H9 (cell line): ENCODE measurements at regions not wholly inside any gene's neighbourhood (a gene's known extent, or its start where the extent isn't known, plus 50 kb on each side); places are given as distances from the start of the nearest gene placed in this dataset.
"Not testable (repeated sequence)": the region's sequence is repeated elsewhere in the genome, so short reads cannot be mapped to it uniquely, and the experiment has no call there.

Source experiments
- DNase-seq: peaks from one replicate; pipeline ENCODE4 v3.0.0-alpha.2; 2017
- H2AFZ ChIP-seq: one replicate; pipeline ENCODE4 v1.6.1; 2013; ENCODE audit warnings: mild to moderate bottlenecking, low read length, control low read depth, moderate library complexity
- H2AK5ac ChIP-seq: 2 replicates; pipeline ENCODE4 v1.6.1; 2013; ENCODE audit warnings: low read length, control low read depth, mixed read lengths; ENCODE audit not compliant: insufficient read length
- H2BK120ac ChIP-seq: one replicate; pipeline ENCODE4 v1.6.1; 2013; ENCODE audit warnings: low read depth, mild to moderate bottlenecking, low read length, control low read depth, inconsistent platforms; ENCODE audit not compliant: poor library complexity, severe bottlenecking
- H2BK12ac ChIP-seq: 2 replicates; pipeline ENCODE4 v1.6.1; 2013; ENCODE audit warnings: low read length, control low read depth, mixed read lengths, low read depth; ENCODE audit not compliant: insufficient read length
- H2BK15ac ChIP-seq: 2 replicates; pipeline ENCODE4 v1.6.1; 2013; ENCODE audit warnings: low read depth, low read length, control low read depth
- H2BK20ac ChIP-seq: one replicate; pipeline ENCODE4 v1.6.1; 2013; ENCODE audit warnings: low read depth, mild to moderate bottlenecking, low read length, control low read depth, inconsistent platforms; ENCODE audit not compliant: poor library complexity, severe bottlenecking
- H2BK5ac ChIP-seq: 2 replicates; pipeline ENCODE4 v1.6.1; 2013; ENCODE audit warnings: low read length, control low read depth, mixed read lengths; ENCODE audit not compliant: insufficient read length
- H3K14ac ChIP-seq: 2 replicates; pipeline ENCODE4 v1.6.1; 2013; ENCODE audit warnings: low read length, control low read depth; ENCODE audit not compliant: insufficient read depth
- H3K18ac ChIP-seq: 2 replicates; pipeline ENCODE4 v1.6.1; 2013; ENCODE audit warnings: low read depth, mild to moderate bottlenecking, mixed read lengths, low read length, control low read depth; ENCODE audit not compliant: insufficient read length
- H3K23ac ChIP-seq: 2 replicates; pipeline ENCODE4 v1.6.1; 2013; ENCODE audit warnings: low read length, control low read depth, mixed read lengths, low read depth; ENCODE audit not compliant: insufficient read length
- H3K23me2 ChIP-seq: 2 replicates; pipeline ENCODE4 v1.6.1; 2013; ENCODE audit warnings: low read depth, mild to moderate bottlenecking, mixed read lengths, low read length, control low read depth; ENCODE audit not compliant: insufficient read length, poor library complexity, severe bottlenecking
- H3K27ac ChIP-seq: 2 replicates; pipeline ENCODE4 v1.5.1; 2013; ENCODE audit warnings: low read length, control low read depth, mixed read lengths, low read depth; ENCODE audit not compliant: insufficient read length
- H3K27me3 ChIP-seq: 2 replicates; pipeline ENCODE4 v1.6.1; 2013; ENCODE audit warnings: low read length, control low read depth, inconsistent platforms; ENCODE audit not compliant: insufficient read depth
- H3K4ac ChIP-seq: 2 replicates; pipeline ENCODE4 v1.6.1; 2013; ENCODE audit warnings: low read depth, mild to moderate bottlenecking, control low read depth, inconsistent platforms, low read length, moderate library complexity
- H3K4me1 ChIP-seq: 2 replicates; pipeline ENCODE4 v1.6.1; 2013; ENCODE audit warnings: low read length, control low read depth, inconsistent platforms; ENCODE audit not compliant: insufficient read depth
- H3K4me2 ChIP-seq: 2 replicates; pipeline ENCODE4 v1.6.1; 2013; ENCODE audit warnings: low read length, control low read depth, mixed read lengths; ENCODE audit not compliant: insufficient read length, insufficient read depth
- H3K56ac ChIP-seq: 2 replicates; pipeline ENCODE4 v1.6.1; 2013; ENCODE audit warnings: low read depth, mild to moderate bottlenecking, mixed read lengths, low read length, control low read depth; ENCODE audit not compliant: insufficient read length
- H3K79me1 ChIP-seq: 2 replicates; pipeline ENCODE4 v1.6.1; 2013; ENCODE audit warnings: low read depth, mild to moderate bottlenecking, moderate library complexity, low read length, control low read depth, inconsistent platforms; ENCODE audit not compliant: insufficient read depth, poor library complexity, severe bottlenecking
- H3K79me2 ChIP-seq: 2 replicates; pipeline ENCODE4 v1.6.1; 2013; ENCODE audit warnings: low read length, control low read depth, inconsistent platforms; ENCODE audit not compliant: insufficient read depth
- H3K9ac ChIP-seq: 2 replicates; pipeline ENCODE4 v1.6.1; 2013; ENCODE audit warnings: low read length, control low read depth, mixed read lengths; ENCODE audit not compliant: insufficient read length; ENCODE audit errors: extremely low read depth
- H3K9me3 ChIP-seq: one replicate; pipeline ENCODE4 v1.6.1; 2013; ENCODE audit warnings: low read depth, low read length, inconsistent platforms; ENCODE audit not compliant: control insufficient read depth
- H3T11ph ChIP-seq: one replicate; pipeline ENCODE4 v1.6.1; 2013; ENCODE audit warnings: mild to moderate bottlenecking, low read length, control low read depth, inconsistent platforms
- H4K20me1 ChIP-seq: one replicate; pipeline ENCODE4 v1.6.1; 2013; ENCODE audit not compliant: control insufficient read depth, insufficient read length, insufficient read depth
- H4K5ac ChIP-seq: 2 replicates; pipeline ENCODE4 v1.6.1; 2013; ENCODE audit warnings: low read depth, mild to moderate bottlenecking, mixed read lengths, low read length, control low read depth; ENCODE audit not compliant: insufficient read length
- H4K8ac ChIP-seq: replicated peaks from 2 replicates; pipeline ENCODE4 v1.6.1; 2013; ENCODE audit warnings: low read length, control low read depth, mixed read lengths, low read depth; ENCODE audit not compliant: insufficient read length
- H4K91ac ChIP-seq: 2 replicates; pipeline ENCODE4 v1.6.1; 2013; ENCODE audit warnings: low read depth, mild to moderate bottlenecking, moderate library complexity, mixed read lengths, low read length, control low read depth; ENCODE audit not compliant: insufficient read length
- H3K27ac Mint-ChIP-seq, 3 experiments: 2 replicates in 2 of 3; 3 replicates in 1 of 3; pipeline ENCODE4 v1.8.0; 2020 to 2021; ENCODE audit warnings: mixed read lengths in 3 of 3, mild to moderate bottlenecking in 1 of 3, moderate library complexity in 1 of 3
- H3K27me3 Mint-ChIP-seq: 2 replicates; pipeline ENCODE4 v1.8.0; 2021; ENCODE audit warnings: low read depth, mild to moderate bottlenecking, moderate library complexity, mixed read lengths
- H3K36me3 Mint-ChIP-seq, 3 experiments: 2 replicates in 2 of 3; 3 replicates in 1 of 3; pipeline ENCODE4 v1.8.0; 2020 to 2021; ENCODE audit warnings: low read depth in 3 of 3, mixed read lengths in 3 of 3; ENCODE audit not compliant: insufficient read depth in 1 of 3
- H3K4me1 Mint-ChIP-seq, 2 experiments: 2 replicates each; pipeline ENCODE4 v1.8.0; 2020; ENCODE audit warnings: mixed read lengths in 2 of 2
- H3K4me3 Mint-ChIP-seq, 2 experiments: 2 replicates in 1 of 2; 3 replicates in 1 of 2; pipeline ENCODE4 v1.8.0; 2020 to 2021; ENCODE audit warnings: mild to moderate bottlenecking in 2 of 2, mixed read lengths in 2 of 2, moderate library complexity in 1 of 2
- H3K9me3 Mint-ChIP-seq, 2 experiments: 2 replicates in 1 of 2; 3 replicates in 1 of 2; pipeline ENCODE4 v1.8.0; 2020; ENCODE audit warnings: mild to moderate bottlenecking in 2 of 2, mixed read lengths in 2 of 2, moderate library complexity in 1 of 2
- WGBS: extraction: QIAGEN DNeasy Blood & Tissue Kit; methylation state at CpG from one replicate; pipeline ENCODE4 v1.1.7; 2013; ENCODE audit warnings: missing lambda C conversion rate, low lambda C conversion rate, mixed read lengths; ENCODE audit not compliant: insufficient read length; ENCODE audit errors: extremely low coverage; 5-methylcytosine and 5-hydroxymethylcytosine counted together
- TF ChIP-seq, protein P1 (sequence below): fragments of 200-600 bp; sonication (generic); conservative IDR thresholded peaks from 3 replicates; pipeline ENCODE4 v1.8.0; 2021; ENCODE audit warnings: antibody characterized with exemption, mild to moderate bottlenecking

DNA sequence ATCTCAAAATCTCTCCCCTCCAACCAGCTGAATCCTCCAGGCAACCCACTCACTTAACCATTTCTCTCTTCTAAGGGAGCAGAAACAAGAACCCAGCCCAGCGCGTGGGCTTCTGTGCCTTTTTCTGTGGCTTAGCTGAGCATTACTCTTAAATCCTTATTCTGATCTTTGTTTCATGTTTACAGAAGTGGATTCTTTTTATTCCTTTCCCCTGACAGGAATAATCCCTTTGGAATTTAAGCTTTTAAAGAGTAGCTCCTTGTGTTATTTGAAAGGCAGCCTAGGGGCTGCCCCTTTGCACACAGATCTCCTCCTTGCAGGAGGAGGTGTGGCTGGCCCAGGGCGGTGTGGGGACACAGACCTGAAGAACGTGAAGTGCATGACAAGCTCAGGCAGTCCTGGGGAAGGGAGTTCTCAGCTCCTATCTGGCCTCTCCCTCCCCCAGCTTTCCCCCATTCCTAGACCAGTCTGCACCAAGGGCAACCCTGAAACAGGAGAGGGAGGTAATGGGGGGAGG lies 77.1 kb upstream of the UBE2E1 start:
- H3T11ph ChIP-seq = no peak overlapping the region
- H3K4me1 ChIP-seq = no peaks in the 10 kb centered on the region
- Mint-ChIP-seq H3K27ac (peak overlapping the region in 1 of 3 experiments; percentile 90; a peak in 3 of 7 replicates), H3K4me1 (peaks cover 16 to 24% of the 10 kb centered on the region in 2 experiments), H3K9me3 (no peaks in the 10 kb centered on the region; a peak in 1 of 5 replicates), H3K36me3 (no peaks in the 10 kb centered on the region; a peak in 1 of 7 replicates), H3K27me3 (peaks cover 5% of the 10 kb centered on the region; the same call in 1 of the 2 replicates), H3K4me3 (no peak overlapping the region; a peak in 1 of 5 replicates)
- no peak overlapping the region for H3K23ac ChIP-seq
- no peak overlapping the region for H4K8ac ChIP-seq
- no peaks in the 10 kb centered on the region for H3K27me3 ChIP-seq
- no peaks in the 10 kb centered on the region for H4K20me1 ChIP-seq
- H3K4ac ChIP-seq = no peak overlapping the region
- H2BK20ac ChIP-seq = no peak overlapping the region
- no peak overlapping the region for H2AFZ ChIP-seq
- no CpG with 5 or more reads among the region's 4 CpGs for WGBS
- TF ChIP-seq, protein P1, sequence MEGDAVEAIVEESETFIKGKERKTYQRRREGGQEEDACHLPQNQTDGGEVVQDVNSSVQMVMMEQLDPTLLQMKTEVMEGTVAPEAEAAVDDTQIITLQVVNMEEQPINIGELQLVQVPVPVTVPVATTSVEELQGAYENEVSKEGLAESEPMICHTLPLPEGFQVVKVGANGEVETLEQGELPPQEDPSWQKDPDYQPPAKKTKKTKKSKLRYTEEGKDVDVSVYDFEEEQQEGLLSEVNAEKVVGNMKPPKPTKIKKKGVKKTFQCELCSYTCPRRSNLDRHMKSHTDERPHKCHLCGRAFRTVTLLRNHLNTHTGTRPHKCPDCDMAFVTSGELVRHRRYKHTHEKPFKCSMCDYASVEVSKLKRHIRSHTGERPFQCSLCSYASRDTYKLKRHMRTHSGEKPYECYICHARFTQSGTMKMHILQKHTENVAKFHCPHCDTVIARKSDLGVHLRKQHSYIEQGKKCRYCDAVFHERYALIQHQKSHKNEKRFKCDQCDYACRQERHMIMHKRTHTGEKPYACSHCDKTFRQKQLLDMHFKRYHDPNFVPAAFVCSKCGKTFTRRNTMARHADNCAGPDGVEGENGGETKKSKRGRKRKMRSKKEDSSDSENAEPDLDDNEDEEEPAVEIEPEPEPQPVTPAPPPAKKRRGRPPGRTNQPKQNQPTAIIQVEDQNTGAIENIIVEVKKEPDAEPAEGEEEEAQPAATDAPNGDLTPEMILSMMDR = no peak
- H3K4me2 ChIP-seq = no peak overlapping the region
- DNase-seq = no peak
- H3K79me2 ChIP-seq = no peaks in the 10 kb centered on the region
- H3K27ac ChIP-seq = no peak overlapping the region
- no peaks in the 10 kb centered on the region for H3K23me2 ChIP-seq
- H4K91ac ChIP-seq = no peak overlapping the region
- H3K56ac ChIP-seq = no peak overlapping the region
- H3K79me1 ChIP-seq = no peaks in the 10 kb centered on the region
- no peak overlapping the region for H2BK12ac ChIP-seq
- no peak overlapping the region for H3K18ac ChIP-seq
- H3K9ac ChIP-seq = no peak overlapping the region
- peak overlapping the region; percentile 72; the same call in 1 of the 2 replicates for H3K14ac ChIP-seq
- no peak overlapping the region for H2BK5ac ChIP-seq
- no peak overlapping the region for H2BK15ac ChIP-seq
- no peaks in the 10 kb centered on the region for H3K9me3 ChIP-seq
- H2BK120ac ChIP-seq = no peak overlapping the region
- no peak overlapping the region for H4K5ac ChIP-seq
- H2AK5ac ChIP-seq = no peak overlapping the region

DNA sequence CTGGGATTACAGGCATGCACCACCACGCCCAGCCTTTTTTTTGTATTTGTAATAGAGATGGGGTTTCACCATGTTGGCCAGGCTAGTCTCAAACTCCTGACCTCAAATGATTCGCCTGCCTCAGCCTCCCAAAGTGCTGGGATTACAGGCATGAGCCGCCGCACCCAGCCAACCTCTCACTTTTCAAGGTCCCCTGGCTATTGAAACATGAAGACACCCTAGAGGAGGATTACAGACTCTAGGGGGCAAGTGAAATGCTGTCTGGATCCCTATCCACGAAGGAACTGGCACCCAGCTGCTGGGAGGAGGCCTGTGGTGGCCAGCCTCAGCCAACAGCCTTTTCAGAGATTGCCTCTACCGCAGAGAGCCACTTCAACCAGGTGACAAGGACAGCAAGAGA lies 76.4 kb upstream of the UBE2E1 start:
- not testable (repeated sequence) for H3K4ac ChIP-seq, H2AFZ ChIP-seq, H3K23me2 ChIP-seq, H2AK5ac ChIP-seq, H3K4me2 ChIP-seq, H2BK15ac ChIP-seq, H2BK5ac ChIP-seq, H3K4me3 Mint-ChIP-seq, H3K18ac ChIP-seq, H3K36me3 Mint-ChIP-seq, H3T11ph ChIP-seq, H3K23ac ChIP-seq, H4K5ac ChIP-seq, H3K27me3 ChIP-seq, H3K79me2 ChIP-seq, H3K27me3 Mint-ChIP-seq, H3K9me3 ChIP-seq, H3K9me3 Mint-ChIP-seq, H3K56ac ChIP-seq, H2BK20ac ChIP-seq, H4K20me1 ChIP-seq, H3K4me1 ChIP-seq, H3K9ac ChIP-seq, H4K8ac ChIP-seq, H4K91ac ChIP-seq, H2BK12ac ChIP-seq, DNase-seq, H3K79me1 ChIP-seq, H3K14ac ChIP-seq, H3K27ac ChIP-seq, H2BK120ac ChIP-seq
- WGBS = no CpG with 5 or more reads among the region's 6 CpGs
- Mint-ChIP-seq H3K27ac (peak overlapping the region in 2 of 3 experiments; percentile 0 to 48; a peak in 1 of 7 replicates), H3K4me1 (peaks cover 16 to 25% of the 10 kb centered on the region in 2 experiments)
